K562 (cell line): ENCODE measurements at regions not wholly inside any gene's neighbourhood (a gene's known extent, or its start where the extent isn't known, plus 50 kb on each side); places are given as distances from the start of the nearest gene placed in this dataset.

Source experiments
- GATA2 ChIP-seq: sonication (generic); formaldehyde crosslinking; IDR thresholded peaks from 2 replicates; pipeline ENCODE4 v1.4.0; 2020; ENCODE audit warnings: mild to moderate bottlenecking, missing genetic modification reagents
- MAX ChIP-seq: sonication (generic); formaldehyde crosslinking; IDR thresholded peaks from 2 replicates; pipeline ENCODE4 v1.9.0; 2022; ENCODE audit warnings: mild to moderate bottlenecking, missing genetic modification reagents
- POLR2A ChIP-seq: fragments of 450-650 bp; conservative IDR thresholded peaks from 2 replicates; pipeline ENCODE4 v1.6.1; 2016
- SMC3 ChIP-seq: conservative IDR thresholded peaks from 2 replicates; pipeline ENCODE4 v1.6.1; 2011; ENCODE audit warnings: low read depth, low read length, improper control_type of control experiment; ENCODE audit not compliant: insufficient read depth
- TF ChIP-seq, protein P1 (sequence below): fragments of 250-450 bp; sonication (Bioruptor Pico); IDR thresholded peaks from 2 replicates; pipeline ENCODE4 v1.8.0; 2021; ENCODE audit warnings: borderline replicate concordance, mild to moderate bottlenecking, moderate library complexity; ENCODE audit not compliant: poor library complexity, severe bottlenecking
- TF ChIP-seq, protein P2 (sequence below), 3 experiments: IDR thresholded peaks in 2 of 3; conservative IDR thresholded peaks in 1 of 3; 2 replicates each; pipeline ENCODE4 v1.5.1; 2011 to 2012; ENCODE audit warnings: low read length in 3 of 3, mild to moderate bottlenecking in 3 of 3, control low read depth in 2 of 3, improper control_type of control experiment in 1 of 3, inconsistent platforms in 1 of 3, low read depth in 1 of 3, mixed read lengths in 1 of 3, moderate library complexity in 1 of 3; ENCODE audit not compliant: insufficient read depth in 2 of 3

- TF ChIP-seq, protein P1, sequence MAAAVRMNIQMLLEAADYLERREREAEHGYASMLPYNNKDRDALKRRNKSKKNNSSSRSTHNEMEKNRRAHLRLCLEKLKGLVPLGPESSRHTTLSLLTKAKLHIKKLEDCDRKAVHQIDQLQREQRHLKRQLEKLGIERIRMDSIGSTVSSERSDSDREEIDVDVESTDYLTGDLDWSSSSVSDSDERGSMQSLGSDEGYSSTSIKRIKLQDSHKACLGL (CRISPR knock-in tag), result no peak
- TF ChIP-seq GATA2 (CRISPR knock-in tag) (no peak), POLR2A (no peak), SMC3 (no peak), MAX (CRISPR knock-in tag) (no peak)
- TF ChIP-seq, protein P2, sequence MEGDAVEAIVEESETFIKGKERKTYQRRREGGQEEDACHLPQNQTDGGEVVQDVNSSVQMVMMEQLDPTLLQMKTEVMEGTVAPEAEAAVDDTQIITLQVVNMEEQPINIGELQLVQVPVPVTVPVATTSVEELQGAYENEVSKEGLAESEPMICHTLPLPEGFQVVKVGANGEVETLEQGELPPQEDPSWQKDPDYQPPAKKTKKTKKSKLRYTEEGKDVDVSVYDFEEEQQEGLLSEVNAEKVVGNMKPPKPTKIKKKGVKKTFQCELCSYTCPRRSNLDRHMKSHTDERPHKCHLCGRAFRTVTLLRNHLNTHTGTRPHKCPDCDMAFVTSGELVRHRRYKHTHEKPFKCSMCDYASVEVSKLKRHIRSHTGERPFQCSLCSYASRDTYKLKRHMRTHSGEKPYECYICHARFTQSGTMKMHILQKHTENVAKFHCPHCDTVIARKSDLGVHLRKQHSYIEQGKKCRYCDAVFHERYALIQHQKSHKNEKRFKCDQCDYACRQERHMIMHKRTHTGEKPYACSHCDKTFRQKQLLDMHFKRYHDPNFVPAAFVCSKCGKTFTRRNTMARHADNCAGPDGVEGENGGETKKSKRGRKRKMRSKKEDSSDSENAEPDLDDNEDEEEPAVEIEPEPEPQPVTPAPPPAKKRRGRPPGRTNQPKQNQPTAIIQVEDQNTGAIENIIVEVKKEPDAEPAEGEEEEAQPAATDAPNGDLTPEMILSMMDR (IDR thresholded peaks at IDR 0.05 in 2 of 3, conservative IDR thresholded peaks at IDR 0.05 in 1 of 3; ENCODE audit: insufficient read depth in 2 of 3, low read depth in 1 of 3, low read length in 3 of 3), result no peak
Observed at GRCh38 chr1:104264521-104264920, 514.8 kb downstream of the AMY1C start.
